Fibroblast of skin of right biceps (primary cell): ENCODE measurements at regions not wholly inside any gene's neighbourhood (a gene's known extent, or its start where the extent isn't known, plus 50 kb on each side); places are given as distances from the start of the nearest gene placed in this dataset.
"Not testable (repeated sequence)": the region's sequence is repeated elsewhere in the genome, so short reads cannot be mapped to it uniquely, and the experiment has no call there.

ENCODE experiments used
- DNase-seq: peaks from one replicate; pipeline ENCODE4 v3.0.0-alpha.2; 2013

DNA sequence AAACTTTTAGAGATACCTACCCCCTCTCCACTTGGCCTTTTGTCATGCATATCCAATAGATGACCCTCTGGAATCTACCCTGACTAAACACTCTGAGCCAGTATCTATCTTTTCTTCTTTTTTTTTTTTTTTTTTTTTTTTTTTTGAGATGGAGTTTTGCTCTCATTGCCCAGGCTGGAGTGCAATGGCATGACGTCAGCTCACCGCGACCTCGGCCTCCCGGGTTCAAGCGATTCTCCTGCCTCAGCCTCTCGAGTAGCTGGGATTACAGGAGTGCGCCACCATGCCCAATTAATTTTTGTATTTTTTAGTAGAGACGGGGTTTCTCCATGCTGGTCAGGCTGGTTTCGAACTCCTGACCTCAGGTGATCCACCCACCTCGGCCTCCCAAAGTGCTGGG lies 50.8 kb upstream of the GRIN2B start:
- DNase-seq = not testable (repeated sequence)

DNA sequence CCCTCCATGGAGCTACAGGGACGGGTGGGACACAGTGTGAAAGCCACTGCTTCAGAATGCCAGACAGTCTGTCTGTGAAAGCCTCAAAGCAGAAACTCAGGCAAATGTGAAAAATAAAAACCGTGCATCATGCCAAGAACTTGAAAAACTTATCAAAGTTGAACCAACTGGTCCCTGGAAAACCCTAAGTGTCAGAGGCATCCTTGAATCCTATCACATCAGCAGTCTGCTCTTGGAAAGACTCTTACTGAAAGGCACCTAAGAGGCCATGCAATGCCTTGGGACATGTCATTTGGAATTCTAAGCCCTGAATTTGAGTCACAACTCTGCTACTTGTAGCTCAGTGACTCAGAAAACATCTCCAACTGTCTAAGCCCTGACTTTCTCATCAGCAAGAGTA lies 62.4 kb upstream of the GRIN2B start:
- no peak for DNase-seq

DNA sequence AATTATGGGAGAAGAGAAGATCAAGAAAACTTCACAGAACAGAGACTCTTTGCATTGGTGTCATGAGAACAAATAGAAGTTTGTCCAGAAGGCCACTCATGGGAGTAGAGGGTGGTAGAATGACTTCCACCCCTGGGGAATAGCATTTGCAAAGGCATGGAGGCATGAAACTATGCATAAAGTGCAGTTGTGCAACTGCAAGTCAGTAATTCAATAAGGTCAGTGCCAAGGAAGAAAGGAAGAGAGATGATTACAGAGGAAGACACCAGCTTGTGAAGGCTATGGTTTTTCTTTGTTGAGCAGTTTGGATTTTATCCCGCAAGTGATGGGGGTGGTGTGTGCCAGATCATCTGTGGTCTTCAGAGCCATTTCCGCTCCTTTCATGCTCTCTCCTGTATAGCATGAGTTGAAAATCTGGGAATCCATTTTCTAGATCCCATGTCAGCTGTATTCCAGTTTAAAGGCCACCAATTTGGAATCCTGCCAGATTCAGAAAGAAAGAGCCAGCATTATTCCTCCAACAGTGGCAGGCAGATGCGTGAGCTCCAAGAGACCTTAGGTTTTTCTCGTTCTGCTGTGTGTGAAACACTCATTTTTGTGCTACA lies 67.6 kb upstream of the GRIN2B start:
- DNase-seq = no peak

DNA sequence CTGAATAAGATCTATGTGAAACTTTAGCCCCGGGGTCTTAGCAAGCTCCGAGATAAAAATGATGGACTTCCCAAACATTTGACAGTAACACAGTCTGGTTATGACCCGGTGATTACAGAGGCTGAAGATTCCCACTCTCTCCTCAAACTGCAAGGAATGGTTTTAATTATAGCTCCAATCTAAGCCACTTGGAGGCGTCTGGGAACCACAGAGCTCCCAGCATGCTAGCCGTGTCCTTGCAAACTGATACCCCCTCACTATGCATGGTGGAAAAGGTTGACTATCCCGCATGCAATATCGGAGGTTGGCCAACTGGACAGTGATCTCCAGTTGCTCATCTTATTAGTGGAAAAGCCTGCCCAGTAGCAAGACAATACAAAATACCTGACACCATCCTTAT lies 76.5 kb upstream of the GRIN2B start:
- no peak for DNase-seq

DNA sequence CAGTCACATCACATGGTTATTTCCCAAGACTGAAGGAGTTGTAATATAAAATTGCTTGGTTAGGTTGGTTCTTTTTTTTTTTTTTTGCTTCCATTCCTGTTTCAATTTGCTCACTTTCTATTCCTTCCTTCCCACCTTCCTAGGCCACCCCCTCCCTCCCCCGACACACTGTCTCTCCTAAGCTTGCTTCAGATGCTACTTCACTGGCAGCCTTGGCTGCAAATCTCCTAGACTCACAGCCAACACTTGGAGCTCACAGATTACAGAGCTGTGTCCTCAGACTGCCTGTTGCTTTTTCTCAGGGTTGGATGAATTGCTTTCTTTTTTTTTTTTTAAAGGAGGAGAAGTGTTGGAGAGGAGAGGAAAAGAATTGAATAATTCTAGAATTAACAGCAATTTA lies 77.3 kb upstream of the GRIN2B start:
- no peak for DNase-seq

DNA sequence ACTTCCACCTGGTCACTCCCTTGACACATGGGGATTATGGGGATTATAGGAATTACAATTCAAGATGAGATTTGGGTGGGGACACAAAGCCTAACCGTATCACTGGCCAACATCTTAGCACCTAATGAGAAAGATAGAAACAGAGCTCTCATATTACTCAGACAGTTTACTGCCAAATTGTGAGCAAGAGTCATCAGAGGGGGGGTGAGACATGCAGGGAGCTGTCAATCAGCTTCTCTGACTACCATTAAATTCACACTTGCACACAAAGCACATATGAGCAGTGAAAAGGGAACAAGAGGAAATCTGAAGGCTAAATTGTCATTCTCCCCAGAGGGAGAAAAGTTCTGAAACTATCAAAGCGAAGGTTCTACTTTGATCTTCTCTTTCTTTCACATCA lies 78.1 kb upstream of the GRIN2B start:
- no peak for DNase-seq

DNA sequence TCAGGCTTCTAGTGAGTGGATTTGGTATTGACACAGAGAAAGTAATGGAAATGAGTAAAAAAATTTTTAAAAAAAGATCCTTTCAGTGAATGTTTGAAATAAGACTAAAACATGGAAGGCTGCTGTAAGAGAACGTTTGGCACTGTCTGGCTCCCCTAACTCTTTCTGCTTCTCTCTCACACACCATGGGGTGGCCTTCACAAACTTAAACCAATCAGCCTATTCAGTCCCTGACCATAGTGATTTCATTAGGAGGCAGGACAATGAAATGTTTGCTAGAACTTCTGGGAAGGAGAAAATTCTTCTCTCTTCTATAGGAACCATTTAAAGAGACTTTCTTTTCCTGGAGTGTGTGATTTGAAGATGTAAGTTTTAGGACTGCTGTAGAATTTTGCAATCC lies 84.2 kb upstream of the GRIN2B start:
- DNase-seq = no peak

DNA sequence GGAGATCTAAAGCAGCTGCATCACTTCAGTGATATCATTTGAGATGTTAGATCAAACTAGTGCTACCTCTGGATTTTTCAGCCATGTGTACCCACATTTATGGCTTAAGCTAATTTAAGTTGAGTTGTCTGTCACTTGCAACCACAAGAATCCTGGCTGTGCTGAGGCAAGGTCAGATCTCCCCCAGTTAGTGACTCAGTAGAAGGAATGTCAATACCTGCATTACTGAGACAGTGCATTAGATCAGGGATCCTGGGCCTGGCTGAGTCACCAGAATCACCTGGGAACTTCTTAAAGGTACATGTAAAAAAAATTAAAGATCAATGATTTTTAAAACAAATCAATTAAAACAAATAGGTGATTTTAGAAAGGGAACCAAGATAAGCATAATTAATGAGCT lies 84.6 kb upstream of the GRIN2B start:
- no peak for DNase-seq

DNA sequence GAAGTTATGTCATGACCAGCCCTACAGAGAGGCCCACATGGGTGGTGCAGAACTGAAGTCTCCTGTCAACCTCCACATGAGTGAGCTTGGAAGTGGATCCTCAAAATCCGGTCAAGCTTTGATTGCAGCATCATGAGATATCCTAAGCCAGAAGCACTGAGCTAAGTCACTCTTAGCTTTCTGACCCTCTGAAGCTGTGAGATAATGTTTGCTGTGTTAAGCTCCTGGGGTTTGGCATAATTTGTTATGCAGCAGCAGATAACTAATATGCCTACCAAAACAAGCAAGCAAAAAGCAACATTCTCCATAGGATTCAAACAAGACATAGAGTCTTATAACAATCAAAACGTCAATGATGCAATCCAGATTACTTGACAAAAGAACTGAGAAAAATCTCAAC lies 87.6 kb upstream of the GRIN2B start:
- DNase-seq = no peak

DNA sequence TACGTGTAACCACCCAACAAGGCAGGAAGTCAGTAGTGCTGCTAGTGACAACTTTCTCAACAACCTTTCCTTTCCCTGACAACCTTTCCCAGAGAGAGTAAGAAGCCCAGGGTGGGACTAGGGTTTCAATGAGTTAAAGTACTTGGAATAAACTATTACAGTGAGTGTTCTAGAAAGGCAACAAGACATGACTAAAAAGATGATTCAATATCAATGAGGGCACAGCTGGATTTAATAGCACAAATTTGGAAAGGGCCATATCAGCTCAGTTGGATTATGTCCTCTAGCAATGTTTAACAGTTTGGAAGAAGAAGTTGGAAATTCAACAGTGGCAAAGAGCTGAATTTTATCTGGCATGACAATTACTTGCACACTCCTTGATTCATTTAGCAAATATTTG lies 90.4 kb upstream of the GRIN2B start:
- no peak for DNase-seq

DNA sequence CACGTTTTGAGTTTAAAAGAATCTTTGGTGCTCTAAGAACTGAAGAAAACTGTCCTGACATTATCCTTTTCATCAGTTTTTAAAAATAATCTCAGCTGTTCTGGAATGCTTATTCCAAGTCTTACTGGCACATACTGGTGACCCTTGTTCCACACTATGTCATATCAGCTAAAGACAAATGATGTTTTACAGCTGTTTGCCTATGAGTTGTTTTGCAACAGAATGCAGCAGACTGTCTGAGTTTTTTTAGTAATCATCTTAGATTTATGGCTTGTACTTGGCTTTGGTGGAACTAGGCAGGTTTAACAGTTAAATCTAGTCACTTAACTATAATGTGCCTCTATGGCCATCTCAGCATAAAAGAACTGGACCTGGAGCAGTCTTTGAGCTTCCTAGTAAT lies 91.6 kb upstream of the GRIN2B start:
- no peak for DNase-seq

DNA sequence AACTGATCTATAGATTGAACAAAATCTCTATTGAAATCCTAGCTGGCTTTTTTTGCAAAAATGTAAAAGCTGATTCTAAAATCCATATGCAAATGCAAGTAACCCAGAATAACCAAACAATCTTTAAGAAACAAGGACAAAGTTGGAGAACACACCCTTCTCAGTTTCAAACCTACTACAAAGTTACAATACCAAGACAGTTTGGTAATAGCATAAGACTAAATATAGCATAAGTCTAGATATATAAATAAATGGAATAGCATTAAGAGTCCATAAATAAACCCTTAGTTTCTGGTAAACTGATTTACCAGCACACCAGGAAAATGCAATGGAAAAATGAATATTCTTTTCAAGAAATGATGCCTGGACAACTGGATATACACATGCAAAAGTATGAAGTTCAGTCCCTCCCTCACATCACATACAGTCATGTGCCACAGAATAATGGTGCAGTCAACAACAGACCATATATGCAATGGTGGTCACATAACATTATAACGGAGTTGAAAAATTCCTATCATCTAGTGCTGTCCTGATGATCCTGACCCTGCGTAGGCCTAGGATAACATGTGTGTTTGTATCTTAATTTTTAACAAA lies 94.5 kb upstream of the GRIN2B start:
- no peak for DNase-seq

DNA sequence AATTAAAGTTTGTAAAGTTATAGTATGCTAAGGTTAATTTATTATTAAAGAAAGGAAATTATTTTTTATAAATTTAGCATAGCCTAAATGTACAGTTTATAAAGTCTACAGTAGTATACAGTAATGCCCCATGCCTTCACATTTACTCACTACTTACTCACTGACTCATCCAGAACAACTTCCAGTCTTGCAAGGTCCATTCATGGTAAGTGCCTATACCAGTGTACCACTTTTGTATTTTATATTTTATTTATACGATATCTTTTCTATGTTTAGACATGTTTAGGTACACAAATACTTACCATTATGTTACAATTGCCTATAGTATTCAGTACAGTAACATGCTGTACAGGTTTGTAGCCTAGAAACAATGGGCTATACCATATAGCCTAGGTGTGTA lies 95.1 kb upstream of the GRIN2B start:
- no peak for DNase-seq

DNA sequence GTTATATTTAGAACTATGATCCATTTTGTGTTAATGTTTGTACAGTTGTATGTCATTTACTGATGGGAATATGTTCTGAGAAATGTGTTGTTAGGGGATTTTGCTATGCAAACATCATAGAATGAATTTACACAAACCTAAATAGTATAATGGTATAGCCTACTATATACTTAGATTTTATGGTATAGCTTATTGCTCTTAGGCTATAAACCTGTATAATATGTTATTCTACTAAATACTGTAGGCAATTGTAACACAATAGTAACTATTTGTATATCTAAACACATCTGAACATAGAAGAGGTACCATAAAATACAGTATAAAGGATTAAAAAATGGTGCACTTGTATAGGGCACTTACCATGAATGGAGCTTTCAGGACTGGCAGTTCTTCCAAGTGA lies 105.4 kb upstream of the GRIN2B start:
- DNase-seq = no peak

DNA sequence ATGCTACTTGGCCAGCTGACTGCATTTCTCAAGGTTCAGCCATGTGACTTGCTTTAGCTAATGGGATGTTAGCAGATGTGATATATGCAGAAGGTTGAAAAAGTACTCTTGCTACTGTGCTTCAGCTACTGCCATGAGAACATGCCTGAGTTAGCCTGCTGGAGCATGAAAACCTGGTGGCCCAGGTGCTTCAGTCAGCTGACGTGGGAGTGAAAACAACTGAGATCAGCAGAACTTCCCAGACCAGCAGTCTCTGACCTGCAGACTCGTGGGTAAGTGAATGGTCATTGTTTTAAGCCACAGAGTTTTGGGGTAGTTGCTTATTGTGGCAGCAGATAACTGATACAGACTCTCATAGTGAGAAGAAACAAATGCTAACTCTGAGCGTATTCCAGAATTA lies 118.6 kb upstream of the GRIN2B start:
- DNase-seq = no peak

DNA sequence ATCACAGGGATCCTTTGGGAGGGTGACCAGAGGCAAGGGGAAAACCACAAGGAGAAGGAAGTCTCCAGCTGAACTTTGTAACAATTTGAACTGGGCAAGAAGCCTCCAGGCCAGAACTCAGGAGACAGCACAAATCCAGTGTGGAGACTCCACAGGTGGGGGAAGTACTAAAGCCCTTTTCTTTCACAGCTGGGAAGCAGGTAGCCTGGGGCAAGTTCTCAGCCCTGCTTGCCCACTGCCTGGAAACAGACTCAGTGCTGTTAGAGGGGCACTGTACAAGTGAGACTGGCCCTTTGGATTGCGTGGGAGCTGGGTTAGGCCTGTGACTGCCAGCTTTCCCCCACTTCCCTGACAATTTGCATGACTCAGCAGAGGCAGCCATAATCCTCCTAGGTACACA lies 120.2 kb upstream of the GRIN2B start:
- DNase-seq = not testable (repeated sequence)

DNA sequence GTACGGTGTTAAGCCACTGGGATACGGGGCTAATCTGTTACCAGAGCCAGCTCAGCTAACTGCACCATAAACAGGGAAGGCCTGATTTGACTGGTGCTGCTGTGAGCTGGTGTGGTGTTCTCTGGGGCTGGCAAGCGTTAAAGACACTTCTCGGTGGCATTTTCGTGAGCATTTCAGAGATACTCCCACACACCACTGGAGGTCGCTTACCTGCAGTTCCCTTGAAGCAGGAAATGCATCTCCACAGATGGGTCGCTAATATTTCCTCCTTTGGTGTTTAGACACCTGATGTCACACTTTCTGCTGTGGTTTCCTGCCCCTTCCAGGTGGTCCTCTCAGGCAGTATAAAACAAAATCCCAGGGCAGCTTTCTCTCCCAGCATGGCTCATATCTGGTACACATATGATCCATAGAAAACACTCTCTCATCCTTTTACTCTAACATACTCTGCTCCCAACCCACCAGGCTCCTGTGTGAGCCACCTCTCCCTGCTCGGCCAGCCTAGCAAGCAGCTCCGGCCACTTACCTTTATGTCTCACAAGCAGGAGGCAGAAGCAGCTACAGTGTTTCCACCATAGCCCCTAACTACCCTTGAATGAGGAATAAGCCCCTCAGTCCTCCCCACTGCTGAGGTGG lies 129.9 kb upstream of the GRIN2B start:
- no peak for DNase-seq

DNA sequence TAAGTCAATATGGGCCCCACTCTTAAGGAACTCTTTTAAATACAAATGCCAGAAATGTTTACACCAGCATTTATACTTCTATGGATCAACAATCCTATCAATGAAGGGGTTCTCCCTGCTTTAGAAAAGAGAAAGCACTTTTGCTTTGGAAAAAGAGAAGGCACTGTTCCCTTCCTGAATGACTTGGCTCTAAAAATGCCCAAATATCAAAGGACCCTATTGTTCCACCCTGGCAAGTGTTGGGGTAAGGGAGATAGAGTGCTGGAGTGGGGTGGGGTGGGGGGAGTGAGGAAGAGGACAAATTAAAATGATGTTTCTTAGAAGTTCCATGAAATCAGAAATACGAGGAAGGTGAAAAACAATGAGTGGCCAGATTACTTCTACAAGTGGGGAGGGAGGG lies 131.6 kb upstream of the GRIN2B start:
- no peak for DNase-seq

DNA sequence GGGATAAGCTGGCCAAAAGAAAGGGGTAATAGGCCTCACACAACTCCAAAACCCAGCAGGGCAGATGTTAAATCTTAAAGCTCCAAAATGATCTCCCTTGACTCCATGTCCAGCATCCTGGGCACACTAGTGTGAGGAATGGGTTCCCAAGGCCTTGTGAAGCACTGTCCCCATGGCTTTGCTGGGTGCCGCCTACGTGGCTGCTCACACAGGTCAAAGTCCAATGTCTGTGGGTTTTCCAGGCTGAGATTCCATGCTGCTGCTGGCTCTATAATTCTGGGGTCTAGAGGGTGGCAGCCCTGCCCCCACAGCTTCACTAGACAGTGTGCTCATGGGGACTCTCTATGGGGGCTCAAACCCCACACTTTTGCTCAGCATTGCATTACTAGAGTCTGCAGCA lies 145.3 kb upstream of the GRIN2B start:
- no peak for DNase-seq

DNA sequence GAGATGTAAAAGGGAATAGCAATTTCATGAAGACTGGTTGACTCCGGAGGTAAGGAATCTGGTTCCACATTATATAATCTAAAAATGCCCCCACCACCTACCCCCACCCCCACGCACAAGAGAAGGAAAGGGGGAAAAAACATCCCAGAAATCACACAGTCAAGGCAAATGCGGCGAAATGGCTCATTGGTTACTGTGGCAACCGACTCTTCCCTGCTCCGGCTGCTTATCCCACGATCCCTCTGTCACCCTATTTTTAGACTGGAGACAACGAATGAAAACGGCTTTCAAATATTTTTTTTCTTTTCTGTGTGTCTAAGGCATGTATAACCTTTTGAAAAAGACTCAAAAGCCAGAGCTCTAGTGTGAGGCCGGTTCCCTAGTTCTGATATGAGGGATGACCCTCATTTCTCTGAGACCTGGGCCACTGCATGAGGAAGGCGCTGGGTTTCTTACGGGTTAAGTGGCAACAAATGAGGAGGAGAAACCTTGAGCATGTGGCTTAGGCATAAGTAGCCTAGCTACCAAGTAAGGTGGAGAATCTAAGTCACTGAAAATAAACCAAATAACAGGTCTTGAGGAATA lies 148.3 kb upstream of the GRIN2B start:
- no peak for DNase-seq

DNA sequence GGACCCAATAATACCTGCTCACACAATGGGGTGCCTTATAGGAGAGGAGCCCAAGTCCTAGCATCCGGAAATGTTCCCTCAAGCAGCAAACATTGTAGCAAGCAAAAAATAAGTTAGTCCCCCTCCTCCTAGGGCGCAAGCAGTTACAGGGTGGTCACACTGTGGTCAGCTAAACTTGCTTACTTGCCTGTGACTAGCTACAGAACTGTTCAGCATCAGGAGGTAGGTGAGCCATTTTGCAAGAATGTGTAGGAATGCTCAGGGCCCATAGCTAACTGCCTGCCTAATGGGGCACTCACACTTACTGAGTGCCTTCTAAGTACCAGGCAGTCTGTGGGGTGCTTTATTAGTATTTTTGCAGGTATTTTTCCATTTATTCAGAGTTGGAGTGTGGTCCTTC lies 154.6 kb upstream of the GRIN2B start:
- DNase-seq = no peak

DNA sequence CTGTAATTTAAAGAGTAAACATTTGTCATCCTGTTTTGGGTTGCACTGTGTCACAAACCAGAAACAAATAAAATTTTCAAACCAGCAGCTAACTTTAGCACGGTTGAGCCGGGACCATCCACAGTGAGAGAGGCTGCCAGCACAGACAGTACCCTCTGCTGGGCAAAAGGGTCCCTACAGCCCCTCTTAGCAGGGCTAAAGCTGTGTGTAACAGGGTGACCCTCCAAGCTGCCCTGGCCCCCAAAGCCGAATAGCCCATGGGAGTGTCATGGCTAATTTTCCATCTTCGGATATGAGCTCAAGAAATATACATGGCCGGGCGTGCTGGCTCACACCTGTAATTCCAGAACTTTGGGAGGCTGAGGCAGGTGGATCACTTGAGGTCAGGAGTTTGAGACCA lies 157.1 kb upstream of the GRIN2B start:
- DNase-seq = no peak

DNA sequence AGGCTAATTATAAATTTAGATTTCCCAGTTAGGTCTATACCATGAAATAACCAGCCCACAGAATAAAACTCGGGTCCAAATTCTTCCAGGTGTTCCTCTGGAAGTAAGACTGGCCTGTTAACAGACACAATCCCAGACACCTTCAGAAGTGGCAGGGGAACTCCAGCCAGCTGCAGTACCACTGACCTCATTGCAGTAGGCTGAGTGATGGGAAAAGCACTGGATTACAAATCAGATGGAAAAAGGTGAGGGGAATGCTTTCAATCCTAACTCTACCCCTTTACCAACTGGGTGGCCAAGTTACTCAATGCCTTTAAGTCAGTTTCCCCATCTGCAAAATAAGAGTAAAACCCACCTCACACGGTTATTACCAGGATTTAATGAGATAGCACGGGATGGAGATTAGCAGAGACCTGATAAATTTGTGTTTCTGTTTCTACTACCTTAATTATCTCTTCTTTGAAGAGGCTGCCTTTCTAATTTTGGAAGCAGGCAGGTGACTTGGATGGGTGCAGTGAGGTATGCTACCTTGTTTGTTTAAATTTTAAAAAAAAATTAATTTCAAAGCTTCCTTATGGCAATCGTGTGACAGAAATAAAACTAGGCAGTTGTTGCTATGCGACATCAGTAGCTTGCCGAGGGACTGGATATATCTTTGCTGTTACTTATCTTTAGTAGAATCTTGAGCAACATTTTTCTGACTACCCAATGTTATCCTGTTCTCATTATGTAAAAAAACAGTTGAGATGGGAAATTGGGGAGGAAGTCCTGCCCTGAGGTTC lies 167.3 kb upstream of the GRIN2B start:
- no peak for DNase-seq

DNA sequence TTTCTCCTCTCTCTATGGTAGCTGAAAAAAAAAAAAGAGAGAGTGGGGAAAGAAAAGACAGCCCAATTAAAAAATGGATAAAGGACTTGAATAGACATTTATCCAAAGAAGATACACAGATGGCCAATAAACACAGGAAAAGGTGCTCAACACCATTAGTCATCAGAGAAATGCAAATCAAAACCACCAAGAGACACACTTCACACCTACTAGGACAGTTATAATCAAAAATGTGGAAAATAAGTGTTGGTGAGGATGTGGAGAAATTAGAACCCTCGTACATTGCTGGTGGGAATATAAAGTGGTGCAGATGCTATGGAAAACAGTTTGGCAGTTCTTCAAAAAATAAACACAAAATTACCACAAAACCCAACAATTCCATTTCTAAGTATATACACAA lies 172.4 kb upstream of the GRIN2B start:
- DNase-seq = no peak
